ENCODE measurements at regions not wholly inside any gene's neighbourhood (a gene's known extent, or its start where the extent isn't known, plus 50 kb on each side); places are given as distances from the start of the nearest gene placed in this dataset.

- Histone ChIP-seq H3K9me3 (ENCODE audit: low read depth) (peaks cover 3% of the 10 kb centered on the region), H2AFZ (no peak overlapping the region), H4K20me1 (ENCODE audit: insufficient read depth, poor library complexity, severe bottlenecking) (no peaks in the 10 kb centered on the region), H3K4me3 (no peak overlapping the region), H3K27ac (no peak overlapping the region), H3K4me2 (no peak overlapping the region), H3K4me1 (ENCODE audit: insufficient read depth) (no peaks in the 10 kb centered on the region), H3K9me2 (replicated peaks; ENCODE audit: insufficient read depth) (no peaks in the 10 kb centered on the region), H3K27me3 (no peaks in the 10 kb centered on the region), H3K36me3 (replicated peaks; ENCODE audit: insufficient read depth, low read depth) (no peaks in the 10 kb centered on the region), H3K79me2 (no peaks in the 10 kb centered on the region)
- no peak for DNase-seq (ENCODE audit: low spot score)
- 90% methylated on average over 10 of the region's 11 CpGs for WGBS (ENCODE audit: low lambda C conversion rate, missing lambda C conversion rate)
- no peak for TF ChIP-seq EZH2 (IDR thresholded peaks at IDR 0.05; ENCODE audit: borderline replicate concordance)
- TF ChIP-seq EZH2phosphoT487 (IDR thresholded peaks at IDR 0.05; ENCODE audit: low read depth, severe bottlenecking, unreplicated experiment): no peak
- TF ChIP-seq CTCF (IDR thresholded peaks at IDR 0.05; ENCODE audit: poor library complexity): no peak
Measured at GRCh38 chr2:120660771-120661459, 74.8 kb upstream of the GLI2 start.

GRCh38 chr2:120661551-120661950, 74.1 kb upstream of the GLI2 start:
- no peak overlapping the region for H3K4me3 ChIP-seq
- no peaks in the 10 kb centered on the region for H3K79me2 ChIP-seq
- H3K27ac ChIP-seq: no peak overlapping the region
- peak; percentile 47 for DNase-seq (ENCODE audit: low spot score)
- 30% methylated on average over 16 of the region's 16 CpGs for WGBS (ENCODE audit: low lambda C conversion rate, missing lambda C conversion rate)
- no peak for TF ChIP-seq EZH2phosphoT487 (IDR thresholded peaks at IDR 0.05; ENCODE audit: low read depth, severe bottlenecking, unreplicated experiment)
- TF ChIP-seq CTCF (IDR thresholded peaks at IDR 0.05; ENCODE audit: poor library complexity): no peak
- TF ChIP-seq EZH2 (IDR thresholded peaks at IDR 0.05; ENCODE audit: borderline replicate concordance): no peak
- no peaks in the 10 kb centered on the region for H3K9me2 ChIP-seq (replicated peaks; ENCODE audit: insufficient read depth)
- no peaks in the 10 kb centered on the region for H3K27me3 ChIP-seq
- H3K4me1 ChIP-seq (ENCODE audit: insufficient read depth): no peaks in the 10 kb centered on the region
- no peak overlapping the region for H3K4me2 ChIP-seq
- no peak overlapping the region for H2AFZ ChIP-seq
- H4K20me1 ChIP-seq (ENCODE audit: insufficient read depth, poor library complexity, severe bottlenecking): no peaks in the 10 kb centered on the region
- peaks cover 8% of the 10 kb centered on the region for H3K9me3 ChIP-seq (ENCODE audit: low read depth)
- no peaks in the 10 kb centered on the region for H3K36me3 ChIP-seq (replicated peaks; ENCODE audit: insufficient read depth, low read depth)

GRCh38 chr2:120662046-120662445, 73.6 kb upstream of the GLI2 start:
- Histone ChIP-seq H3K4me3 (no peak overlapping the region), H3K4me2 (no peak overlapping the region), H3K4me1 (ENCODE audit: insufficient read depth) (no peaks in the 10 kb centered on the region), H3K9me2 (replicated peaks; ENCODE audit: insufficient read depth) (no peaks in the 10 kb centered on the region), H3K27ac (no peak overlapping the region), H3K9me3 (ENCODE audit: low read depth) (peaks cover 8% of the 10 kb centered on the region), H4K20me1 (ENCODE audit: insufficient read depth, poor library complexity, severe bottlenecking) (no peaks in the 10 kb centered on the region), H2AFZ (no peak overlapping the region), H3K79me2 (no peaks in the 10 kb centered on the region), H3K36me3 (replicated peaks; ENCODE audit: insufficient read depth, low read depth) (no peaks in the 10 kb centered on the region), H3K27me3 (no peaks in the 10 kb centered on the region)
- 89% methylated on average over 4 of the region's 4 CpGs for WGBS (ENCODE audit: low lambda C conversion rate, missing lambda C conversion rate)
- TF ChIP-seq EZH2phosphoT487 (IDR thresholded peaks at IDR 0.05; ENCODE audit: low read depth, severe bottlenecking, unreplicated experiment) (no peak), CTCF (IDR thresholded peaks at IDR 0.05; ENCODE audit: poor library complexity) (no peak), EZH2 (IDR thresholded peaks at IDR 0.05; ENCODE audit: borderline replicate concordance) (no peak)
- DNase-seq (ENCODE audit: low spot score): no peak

Measured in hepatocyte (in vitro differentiated cells).